K562 (cell line): ENCODE measurements at regions not wholly inside any gene's neighbourhood (a gene's known extent, or its start where the extent isn't known, plus 50 kb on each side); places are given as distances from the start of the nearest gene placed in this dataset.

Experiments
- ARID4B ChIP-seq: sonication (generic); formaldehyde crosslinking; IDR thresholded peaks from 2 replicates; pipeline ENCODE4 v1.8.0; 2022; ENCODE audit warnings: mild to moderate bottlenecking, missing genetic modification reagents
- CBX8 ChIP-seq: fragments of 200-600 bp; sonication (generic); IDR thresholded peaks from 2 replicates; pipeline ENCODE4 v1.6.1; 2012; ENCODE audit warnings: borderline replicate concordance, mixed run types, low read depth, mild to moderate bottlenecking, moderate library complexity, mixed read lengths, low read length, control low read depth, inconsistent platforms; ENCODE audit not compliant: poor library complexity, severe bottlenecking; ENCODE audit errors: extremely low read depth
- EGR1 ChIP-seq: fragments of 450-650 bp; conservative IDR thresholded peaks from 2 replicates; pipeline ENCODE4 v1.6.1; 2017; ENCODE audit warnings: mild to moderate bottlenecking
- RB1 ChIP-seq: fragments of 450-650 bp; IDR thresholded peaks from 2 replicates; pipeline ENCODE4 v1.6.1; 2017; ENCODE audit warnings: low read depth, mild to moderate bottlenecking
- RBM25 ChIP-seq: fragments of 200-400 bp; formaldehyde crosslinking; IDR thresholded peaks from 2 replicates; pipeline ENCODE4 v1.6.1; 2018; ENCODE audit warnings: low read length, low read depth, moderate library complexity; ENCODE audit not compliant: severe bottlenecking
- RCOR1 ChIP-seq, 2 experiments: IDR thresholded peaks; 2 replicates each; pipeline ENCODE4 v1.6.1; 2012; ENCODE audit warnings: low read depth in 2 of 2, low read length in 2 of 2, borderline replicate concordance in 1 of 2, improper control_type of control experiment in 1 of 2
- SLC30A9 ChIP-seq: fragments of 250-450 bp; sonication (Bioruptor Pico); IDR thresholded peaks from 2 replicates; pipeline ENCODE4 v1.8.0; 2022; ENCODE audit warnings: mild to moderate bottlenecking, moderate library complexity
- SMAD3 ChIP-seq: fragments of 450-650 bp; formaldehyde crosslinking; conservative IDR thresholded peaks from 2 replicates; pipeline ENCODE4 v1.4.0; 2020; ENCODE audit warnings: mild to moderate bottlenecking
- STAT5B ChIP-seq: fragments of 250-450 bp; sonication (Bioruptor Pico); IDR thresholded peaks from 2 replicates; pipeline ENCODE4 v1.8.0; 2021; ENCODE audit warnings: mild to moderate bottlenecking, inconsistent platforms
- ZNF354B ChIP-seq: fragments of 250-450 bp; sonication (Bioruptor Pico); IDR thresholded peaks from 2 replicates; pipeline ENCODE4 v1.4.0; 2020
- ZNF717 ChIP-seq: fragments of 250-450 bp; sonication (Bioruptor Pico); IDR thresholded peaks from 2 replicates; pipeline ENCODE4 v1.5.0; 2021

- TF ChIP-seq ZNF354B (CRISPR knock-in tag) (no peak), RB1 (no peak), RCOR1 (IDR thresholded peaks at IDR 0.05; ENCODE audit: borderline replicate concordance in 1 of 2, low read depth in 2 of 2, low read length in 2 of 2) (no peak), STAT5B (CRISPR knock-in tag) (no peak), SMAD3 (CRISPR knock-in tag) (no peak), EGR1 (no peak), CBX8 (no peak), ZNF717 (CRISPR knock-in tag) (no peak), RBM25 (no peak), SLC30A9 (CRISPR knock-in tag) (no peak), ARID4B (CRISPR knock-in tag) (no peak)
Measured at GRCh38 chr6:6406715-6407070, 86.2 kb upstream of the F13A1 start (continued).
